Endothelial cell of umbilical vein (primary cell): ENCODE measurements at regions not wholly inside any gene's neighbourhood (a gene's known extent, or its start where the extent isn't known, plus 50 kb on each side); places are given as distances from the start of the nearest gene placed in this dataset.

Experiments used
- BruUV-seq: library from RNA; stranded (reverse); fragments of 400-500 nt; replicated peaks from 2 replicates; lab custom pipeline; 2021; lab: Mats Ljungman, UMichigan
- CTCF ChIA-PET: fragments of 300-600, 350-600 bp; sonication (Branson Sonifier 250); formaldehyde crosslinking; loops from one replicate; lab custom pipeline; 2021; ENCODE audit warnings: antibody characterized with exemption, inconsistent platforms; lab: Charles Lee
- POLR2A ChIA-PET: fragments of 300-600, 350-600 bp; sonication (Branson Sonifier 250); formaldehyde crosslinking; loops from one replicate; lab custom pipeline; 2021; ENCODE audit warnings: antibody characterized with exemption, inconsistent platforms; lab: Charles Lee
- DNase-seq: peaks from one replicate; pipeline ENCODE4 v3.0.0-alpha.2; 2011; ENCODE audit warnings: low read depth, low spot score
- FAIRE-seq: peaks from 2 replicates; lab custom pipeline; 2011; peaks lifted over from hg19 to GRCh38; lab: Jason Lieb, UNC
- H2AFZ ChIP-seq: 2 replicates; pipeline ENCODE4 v1.6.0; 2012; ENCODE audit warnings: low read depth, low read length, control low read depth, inconsistent platforms
- H3K27ac ChIP-seq: 2 replicates; pipeline ENCODE4 v1.5.1; 2011; ENCODE audit warnings: low read depth, mild to moderate bottlenecking, control low read depth, low read length, moderate library complexity; ENCODE audit not compliant: insufficient read depth
- H3K27me3 ChIP-seq, 2 experiments: 2 replicates each; pipeline versions ENCODE4 v1.6.0 to v1.6.1; 2011; ENCODE audit warnings: low read length in 2 of 2, mixed read lengths in 1 of 2; ENCODE audit not compliant: control insufficient read depth in 2 of 2, insufficient read depth in 2 of 2
- H3K36me3 ChIP-seq, 2 experiments: 2 replicates in 1 of 2; 3 replicates in 1 of 2; pipeline ENCODE4 v1.5.1; 2011; ENCODE audit warnings: low read length in 2 of 2, mild to moderate bottlenecking in 1 of 2, moderate library complexity in 1 of 2; ENCODE audit not compliant: control insufficient read depth in 2 of 2, insufficient read depth in 2 of 2; ENCODE audit errors: extremely low read depth in 1 of 2
- H3K4me1 ChIP-seq: 3 replicates; pipeline ENCODE4 v1.5.1; 2011; ENCODE audit warnings: mild to moderate bottlenecking, low read length; ENCODE audit not compliant: control insufficient read depth, insufficient read depth; ENCODE audit errors: extremely low read depth
- H3K4me2 ChIP-seq: 2 replicates; pipeline ENCODE4 v1.6.1; 2011; ENCODE audit warnings: low read length, control low read depth, mixed read lengths; ENCODE audit not compliant: insufficient read depth
- H3K4me3 ChIP-seq, 3 experiments: fragments of 200-600 bp in 1 of 3; sonication (generic), shearing (Covaris generic) in 1 of 3; replicated peaks in 1 of 3; 2 replicates each; pipeline ENCODE4 v1.5.1; 2011 to 2016; ENCODE audit warnings: control low read depth in 3 of 3, low read length in 3 of 3, mild to moderate bottlenecking in 2 of 3, inconsistent platforms in 1 of 3, low read depth in 1 of 3, moderate library complexity in 1 of 3; ENCODE audit not compliant: insufficient read depth in 1 of 3
- H3K79me2 ChIP-seq: 2 replicates; pipeline ENCODE4 v1.6.0; 2012; ENCODE audit warnings: low read length, inconsistent platforms; ENCODE audit not compliant: control insufficient read depth, insufficient read depth
- H3K9ac ChIP-seq: replicated peaks from 2 replicates; pipeline ENCODE3; 2011; ENCODE audit warnings: low read length, control low read depth; ENCODE audit not compliant: insufficient read depth; ENCODE audit errors: extremely low read depth
- H3K9me1 ChIP-seq: replicated peaks from 3 replicates; pipeline ENCODE4 v1.6.0; 2011; ENCODE audit warnings: mild to moderate bottlenecking, low read length; ENCODE audit not compliant: control insufficient read depth, insufficient read depth; ENCODE audit errors: extremely low read depth
- H3K9me3 ChIP-seq: replicated peaks from 2 replicates; pipeline ENCODE4 v1.5.1; 2012; ENCODE audit warnings: low read length, inconsistent platforms; ENCODE audit not compliant: control insufficient read depth, insufficient read depth
- H4K20me1 ChIP-seq: replicated peaks from 2 replicates; pipeline ENCODE3; 2011; ENCODE audit warnings: mild to moderate bottlenecking, low read length; ENCODE audit not compliant: control insufficient read depth, insufficient read depth; ENCODE audit errors: extremely low read depth
- CTCF ChIP-seq, 2 donors: IDR thresholded peaks; 1 replicate in 1 of 2; 2 replicates in 1 of 2; pipeline ENCODE4 v1.5.1; 2011; ENCODE audit warnings: low read length in 2 of 2, mild to moderate bottlenecking in 2 of 2, moderate library complexity in 2 of 2, control low read depth in 1 of 2, inconsistent platforms in 1 of 2, low read depth in 1 of 2; ENCODE audit not compliant: insufficient read depth in 1 of 2; ENCODE audit errors: extremely low read depth in 1 of 2
- EZH2 ChIP-seq: IDR thresholded peaks from 2 replicates; pipeline ENCODE4 v1.6.1; 2012; ENCODE audit warnings: borderline replicate concordance, low read depth, mild to moderate bottlenecking, moderate library complexity, low read length, inconsistent platforms; ENCODE audit not compliant: severe bottlenecking
- FOS ChIP-seq: IDR thresholded peaks from 2 replicates; pipeline ENCODE4 v1.6.1; 2011; ENCODE audit warnings: mild to moderate bottlenecking, low read length, moderate library complexity, borderline replicate concordance; ENCODE audit not compliant: insufficient read depth
- GATA2 ChIP-seq: IDR thresholded peaks from 2 replicates; pipeline ENCODE4 v1.7.0; 2011; ENCODE audit warnings: low read depth, mild to moderate bottlenecking, moderate library complexity, mixed read lengths, low read length; ENCODE audit not compliant: insufficient read length, insufficient read depth
- JUN ChIP-seq: IDR thresholded peaks from 2 replicates; pipeline ENCODE4 v1.6.1; 2011; ENCODE audit warnings: borderline replicate concordance, low read depth; ENCODE audit not compliant: insufficient read length, insufficient read depth
- MAX ChIP-seq: IDR thresholded peaks from 2 replicates; pipeline ENCODE4 v1.6.1; 2011; ENCODE audit not compliant: insufficient read depth, insufficient read length
- MYC ChIP-seq: IDR thresholded peaks from one replicate; pipeline ENCODE4 v1.6.1; 2011; ENCODE audit warnings: mild to moderate bottlenecking, low read depth, low read length
- POLR2A ChIP-seq: IDR thresholded peaks from 2 replicates; pipeline ENCODE4 v1.6.1; 2012; ENCODE audit warnings: low read depth, mild to moderate bottlenecking, control low read depth, low read length
- POLR2AphosphoS5 ChIP-seq: IDR thresholded peaks from 2 replicates; pipeline ENCODE4 v1.6.1; 2012; ENCODE audit warnings: low read depth, mild to moderate bottlenecking, control low read depth, low read length, moderate library complexity; ENCODE audit not compliant: insufficient read depth
- dilution Hi-C: fragments of 300-500 bp; cut with MboI; formaldehyde crosslinking; loops from one replicate; pipeline ENCODE4 v1.15.0; 2019; ENCODE audit warnings: low sequenced_read_pairs; ENCODE audit not compliant: extremely low pct_ligation_motif_present
- intact Hi-C: fragments of 100-400 bp; cut with micrococcal nuclease; formaldehyde crosslinking; loops from one replicate; pipeline ENCODE4 v1.10.0; 2022

- POLR2A ChIA-PET, result no interaction called here
- no peak for DNase-seq
- no peak for FAIRE-seq
Measured at GRCh38 chr10:53358536-53358935, 586.0 kb upstream of the MBL2 start.

More at GRCh38 chr10:53358536-53358935, 586.0 kb upstream of the MBL2 start:
- H3K27ac ChIP-seq, result no peak overlapping the region
- CTCF ChIA-PET, result no interaction called here
- no peak overlapping the region for H3K4me3 ChIP-seq
- intact Hi-C loops, result no loop called here
- no peaks in the 10 kb centered on the region for H3K9me3 ChIP-seq
- no peaks in the 10 kb centered on the region for H3K36me3 ChIP-seq
- H2AFZ ChIP-seq, result no peak overlapping the region
- H3K9ac ChIP-seq, result no peak overlapping the region
- TF ChIP-seq POLR2A (no peak), CTCF (IDR thresholded peaks at IDR 0.05; ENCODE audit: extremely low read depth in 1 of 2, insufficient read depth in 1 of 2, low read depth in 1 of 2, low read length in 2 of 2) (no peak), EZH2 (no peak), POLR2AphosphoS5 (no peak), GATA2 (no peak), FOS (no peak), JUN (no peak), MAX (no peak), MYC (no peak)
- BruUV-seq, result no TSS peak
- no peaks in the 10 kb centered on the region for H4K20me1 ChIP-seq
- no peaks in the 10 kb centered on the region for H3K9me1 ChIP-seq
- dilution Hi-C loops, result no loop called here
- H3K79me2 ChIP-seq, result no peaks in the 10 kb centered on the region
- no peaks in the 10 kb centered on the region for H3K27me3 ChIP-seq
- no peaks in the 10 kb centered on the region for H3K4me1 ChIP-seq
- H3K4me2 ChIP-seq, result no peak overlapping the region
